Suprapubic skin (tissue), 4 donors: ENCODE measurements at regions not wholly inside any gene's neighbourhood (a gene's known extent, or its start where the extent isn't known, plus 50 kb on each side); places are given as distances from the start of the nearest gene placed in this dataset.

Experiments used
- POLR2A ChIP-seq, 2 donors: fragments of 450-650 bp; IDR thresholded peaks; one replicate each; pipeline ENCODE4 v1.6.1; 2017; ENCODE audit warnings: antibody characterized with exemption in 2 of 2, mild to moderate bottlenecking in 2 of 2, moderate library complexity in 2 of 2
- POLR2AphosphoS5 ChIP-seq, 3 donors: sonication (generic); formaldehyde crosslinking; IDR thresholded peaks; one replicate each; pipeline ENCODE4 v1.6.1; 2017; ENCODE audit warnings: antibody characterized with exemption in 3 of 3
- TF ChIP-seq, protein P1 (sequence below), 2 donors: fragments of 200-600 bp in 1 of 2; fragments of 450-650 bp in 1 of 2; sonication (generic) in 1 of 2; IDR thresholded peaks; one replicate each; pipeline ENCODE4 v1.5.1; 2016 to 2019; ENCODE audit warnings: antibody characterized with exemption in 2 of 2, mild to moderate bottlenecking in 1 of 2, moderate library complexity in 1 of 2

- TF ChIP-seq, protein P1, sequence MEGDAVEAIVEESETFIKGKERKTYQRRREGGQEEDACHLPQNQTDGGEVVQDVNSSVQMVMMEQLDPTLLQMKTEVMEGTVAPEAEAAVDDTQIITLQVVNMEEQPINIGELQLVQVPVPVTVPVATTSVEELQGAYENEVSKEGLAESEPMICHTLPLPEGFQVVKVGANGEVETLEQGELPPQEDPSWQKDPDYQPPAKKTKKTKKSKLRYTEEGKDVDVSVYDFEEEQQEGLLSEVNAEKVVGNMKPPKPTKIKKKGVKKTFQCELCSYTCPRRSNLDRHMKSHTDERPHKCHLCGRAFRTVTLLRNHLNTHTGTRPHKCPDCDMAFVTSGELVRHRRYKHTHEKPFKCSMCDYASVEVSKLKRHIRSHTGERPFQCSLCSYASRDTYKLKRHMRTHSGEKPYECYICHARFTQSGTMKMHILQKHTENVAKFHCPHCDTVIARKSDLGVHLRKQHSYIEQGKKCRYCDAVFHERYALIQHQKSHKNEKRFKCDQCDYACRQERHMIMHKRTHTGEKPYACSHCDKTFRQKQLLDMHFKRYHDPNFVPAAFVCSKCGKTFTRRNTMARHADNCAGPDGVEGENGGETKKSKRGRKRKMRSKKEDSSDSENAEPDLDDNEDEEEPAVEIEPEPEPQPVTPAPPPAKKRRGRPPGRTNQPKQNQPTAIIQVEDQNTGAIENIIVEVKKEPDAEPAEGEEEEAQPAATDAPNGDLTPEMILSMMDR (IDR thresholded peaks at IDR 0.05): no peak
- TF ChIP-seq POLR2A (IDR thresholded peaks at IDR 0.05): no peak
- no peak for TF ChIP-seq POLR2AphosphoS5 (IDR thresholded peaks at IDR 0.05)
Observed at GRCh38 chr11:109968299-109968698, 124.9 kb upstream of the ZC3H12C start.
